HCT116 (cell line): ENCODE measurements at regions not wholly inside any gene's neighbourhood (a gene's known extent, or its start where the extent isn't known, plus 50 kb on each side); places are given as distances from the start of the nearest gene placed in this dataset.

Experiments
- ATF3 ChIP-seq: IDR thresholded peaks from 2 replicates; pipeline ENCODE4 v1.6.1; 2012
- CTCF ChIP-seq, 3 experiments: fragments of 200-600 bp in 1 of 3; sonication (generic) in 1 of 3; IDR thresholded peaks in 2 of 3; conservative IDR thresholded peaks in 1 of 3; 2 replicates each; pipeline ENCODE4 v1.5.1; 2012 to 2017; ENCODE audit warnings: low read depth in 2 of 3, low read length in 2 of 3, antibody characterized with exemption in 1 of 3, borderline replicate concordance in 1 of 3, control low read depth in 1 of 3, mild to moderate bottlenecking in 1 of 3, mixed read lengths in 1 of 3, mixed run types in 1 of 3, moderate library complexity in 1 of 3; ENCODE audit not compliant: insufficient read depth in 1 of 3
- EZH2 ChIP-seq: fragments of 200-600 bp; sonication (generic); IDR thresholded peaks from 2 replicates; pipeline ENCODE4 v1.6.1; 2017; ENCODE audit warnings: antibody characterized with exemption, mixed run types
- MAX ChIP-seq: IDR thresholded peaks from 2 replicates; pipeline ENCODE4 v1.6.1; 2012
- POLR2A ChIP-seq: IDR thresholded peaks from 2 replicates; pipeline ENCODE4 v1.7.0; 2011; ENCODE audit warnings: borderline replicate concordance; ENCODE audit not compliant: insufficient read depth, insufficient read length; ENCODE audit errors: extremely low read depth
- RAD21 ChIP-seq: IDR thresholded peaks from 2 replicates; pipeline ENCODE4 v1.6.1; 2012; ENCODE audit warnings: low read depth, mild to moderate bottlenecking
- YY1 ChIP-seq: IDR thresholded peaks from 2 replicates; pipeline ENCODE4 v1.6.1; 2011; ENCODE audit warnings: low read length, low read depth, moderate library complexity, mild to moderate bottlenecking; ENCODE audit not compliant: insufficient replicate concordance; ENCODE audit errors: extremely low read depth
- ZFX ChIP-seq: fragments of 450-650 bp; IDR thresholded peaks from 2 replicates; pipeline ENCODE4 v1.6.1; 2017
- ZNF274 ChIP-seq: fragments of 200-500 bp; sonication (Bioruptor generic); IDR thresholded peaks from 2 replicates; pipeline ENCODE4 v1.6.1; 2014; ENCODE audit warnings: mild to moderate bottlenecking, low read depth, low read length, inconsistent platforms

GRCh38 chr1:117295001-117295400, 72.2 kb upstream of the MAN1A2 start:
- TF ChIP-seq POLR2A: no peak
- TF ChIP-seq YY1: no peak
- no peak for TF ChIP-seq CTCF (IDR thresholded peaks at IDR 0.05 in 2 of 3, conservative IDR thresholded peaks at IDR 0.05 in 1 of 3; ENCODE audit: borderline replicate concordance in 1 of 3, insufficient read depth in 1 of 3, low read depth in 2 of 3, low read length in 2 of 3)
- TF ChIP-seq MAX: no peak
- no peak for TF ChIP-seq EZH2
- no peak for TF ChIP-seq ZFX
- TF ChIP-seq ATF3: no peak
- TF ChIP-seq ZNF274: no peak
- no peak for TF ChIP-seq RAD21
